NCI-H1105 treated with DMSO at 0.1 percent for 48 hours (cell line): ENCODE measurements at regions not wholly inside any gene's neighbourhood (a gene's known extent, or its start where the extent isn't known, plus 50 kb on each side); places are given as distances from the start of the nearest gene placed in this dataset.
"Not testable (repeated sequence)": the region's sequence is repeated elsewhere in the genome, so short reads cannot be mapped to it uniquely, and the experiment has no call there.

Experiments used
- DNase-seq: peaks from one replicate; lab custom pipeline; 2025; lab: John Stamatoyannopoulos, UW

GRCh38 chr1:61579802-61580201, 145.1 kb downstream of the TM2D1 start:
- DNase-seq: no peak

- no peak for DNase-seq
Measured at GRCh38 chr1:61572046-61572445, 152.9 kb downstream of the TM2D1 start.

- no peak for DNase-seq
Measured at GRCh38 chr1:61570191-61570590, 154.8 kb downstream of the TM2D1 start.

- no peak for DNase-seq
Measured at GRCh38 chr1:61569303-61569621, 155.7 kb downstream of the TM2D1 start.

- no peak for DNase-seq
Measured at GRCh38 chr1:61568460-61569302, 156.3 kb downstream of the TM2D1 start.

- no peak for DNase-seq
Measured at GRCh38 chr1:61566177-61566576, 158.8 kb downstream of the TM2D1 start.

- DNase-seq: no peak
Measured at GRCh38 chr1:61563611-61564010, 161.3 kb downstream of the TM2D1 start.

- no peak for DNase-seq
Measured at GRCh38 chr1:61561666-61562065, 163.3 kb downstream of the TM2D1 start.

GRCh38 chr1:61560385-61560784, 164.6 kb downstream of the TM2D1 start:
- DNase-seq: no peak

GRCh38 chr1:61556631-61557030, 168.3 kb downstream of the TM2D1 start:
- DNase-seq: no peak

GRCh38 chr1:61552630-61553305, 172.2 kb downstream of the TM2D1 start:
- no peak for DNase-seq

- DNase-seq: not testable (repeated sequence)
Measured at GRCh38 chr1:61547302-61547701, 177.6 kb downstream of the TM2D1 start.

GRCh38 chr1:61544870-61545269, 180.1 kb downstream of the TM2D1 start:
- DNase-seq: not testable (repeated sequence)

- DNase-seq: not testable (repeated sequence)
Measured at GRCh38 chr1:61543498-61543897, 181.4 kb downstream of the TM2D1 start.

GRCh38 chr1:61539720-61540462, 185.1 kb downstream of the TM2D1 start:
- DNase-seq: no peak

- DNase-seq: no peak
Measured at GRCh38 chr1:61538228-61538627, 186.7 kb downstream of the TM2D1 start.

- DNase-seq: no peak
Measured at GRCh38 chr1:61536174-61537108, 188.5 kb downstream of the TM2D1 start.

- no peak for DNase-seq
Measured at GRCh38 chr1:61534847-61535246, 190.1 kb downstream of the TM2D1 start.

- no peak for DNase-seq
Measured at GRCh38 chr1:61533546-61533945, 191.4 kb downstream of the TM2D1 start.

- no peak for DNase-seq
Measured at GRCh38 chr1:61531716-61532115, 193.2 kb downstream of the TM2D1 start.

GRCh38 chr1:61523893-61524605, 200.9 kb downstream of the TM2D1 start:
- no peak for DNase-seq
